Liver (tissue), 8 donors: ENCODE measurements at regions not wholly inside any gene's neighbourhood (a gene's known extent, or its start where the extent isn't known, plus 50 kb on each side); places are given as distances from the start of the nearest gene placed in this dataset.

Experiments used
- DNase-seq: peaks from one replicate; pipeline ENCODE4 v3.0.0-alpha.2; 2017; ENCODE audit warnings: low spot score
- H3K27ac ChIP-seq, 2 donors: one replicate each; pipeline ENCODE4 v1.7.0; 2013; ENCODE audit warnings: inconsistent platforms in 2 of 2, low read length in 2 of 2, control low read depth in 1 of 2, low read depth in 1 of 2, mild to moderate bottlenecking in 1 of 2
- H3K27me3 ChIP-seq, 4 donors: one replicate each; pipeline versions ENCODE4 v1.6.1 to v1.7.0; 2013; ENCODE audit warnings: low read length in 3 of 4, inconsistent platforms in 1 of 4, mild to moderate bottlenecking in 1 of 4, moderate library complexity in 1 of 4; ENCODE audit not compliant: control insufficient read depth in 4 of 4, insufficient read depth in 4 of 4
- H3K36me3 ChIP-seq, 4 donors: one replicate each; pipeline versions ENCODE4 v1.6.1 to v1.7.0; 2013; ENCODE audit warnings: low read length in 3 of 4, mild to moderate bottlenecking in 3 of 4, low read depth in 1 of 4, moderate library complexity in 1 of 4; ENCODE audit not compliant: control insufficient read depth in 4 of 4, insufficient read depth in 3 of 4
- H3K4me1 ChIP-seq, 4 donors: one replicate each; pipeline versions ENCODE4 v1.6.1 to v1.7.0; 2013; ENCODE audit warnings: low read length in 3 of 4, mild to moderate bottlenecking in 3 of 4, moderate library complexity in 1 of 4; ENCODE audit not compliant: control insufficient read depth in 4 of 4, insufficient read depth in 4 of 4
- H3K4me3 ChIP-seq, 3 donors: one replicate each; pipeline versions ENCODE4 v1.6.1 to v1.7.0; 2013; ENCODE audit warnings: low read length in 3 of 3, control low read depth in 1 of 3, low read depth in 1 of 3, mild to moderate bottlenecking in 1 of 3
- H3K9ac ChIP-seq, 2 donors: one replicate each; pipeline ENCODE4 v1.7.0; 2013; ENCODE audit warnings: low read length in 2 of 2, mild to moderate bottlenecking in 2 of 2, moderate library complexity in 2 of 2, control low read depth in 1 of 2, low read depth in 1 of 2
- H3K9me3 ChIP-seq, 4 donors: one replicate each; pipeline versions ENCODE4 v1.6.1 to v1.7.0; 2013; ENCODE audit warnings: low read length in 3 of 4; ENCODE audit not compliant: control insufficient read depth in 4 of 4
- EGR1 ChIP-seq, 2 donors: IDR thresholded peaks; 2 replicates each; pipeline ENCODE4 v1.6.1; 2016 to 2018; ENCODE audit warnings: antibody characterized with exemption in 2 of 2, low read depth in 2 of 2
- FOXA1 ChIP-seq: IDR thresholded peaks from 2 replicates; pipeline ENCODE4 v1.6.1; 2016; ENCODE audit warnings: antibody characterized with exemption
- FOXA2 ChIP-seq: IDR thresholded peaks from 2 replicates; pipeline ENCODE4 v1.6.1; 2016; ENCODE audit warnings: antibody characterized with exemption
- GABPA ChIP-seq, 2 donors: IDR thresholded peaks in 1 of 2; conservative IDR thresholded peaks in 1 of 2; 2 replicates each; pipeline ENCODE4 v1.6.1; 2016; ENCODE audit warnings: antibody characterized with exemption in 2 of 2, mild to moderate bottlenecking in 1 of 2, moderate library complexity in 1 of 2
- HNF4A ChIP-seq, 2 donors: conservative IDR thresholded peaks; 2 replicates each; pipeline ENCODE4 v1.6.1; 2016; ENCODE audit warnings: antibody characterized with exemption in 2 of 2, mild to moderate bottlenecking in 2 of 2
- HNF4G ChIP-seq: IDR thresholded peaks from 2 replicates; pipeline ENCODE4 v1.6.1; 2016; ENCODE audit warnings: antibody characterized with exemption
- JUND ChIP-seq, 2 donors: IDR thresholded peaks; 2 replicates each; pipeline ENCODE4 v1.6.1; 2016; ENCODE audit warnings: antibody characterized with exemption in 2 of 2
- NR2F2 ChIP-seq: IDR thresholded peaks from 2 replicates; pipeline ENCODE4 v1.6.1; 2016; ENCODE audit warnings: antibody characterized with exemption
- RAD21 ChIP-seq, 2 donors: IDR thresholded peaks; 2 replicates each; pipeline ENCODE4 v1.6.1; 2016; ENCODE audit warnings: antibody characterized with exemption in 2 of 2, mild to moderate bottlenecking in 2 of 2
- RXRA ChIP-seq, 2 donors: IDR thresholded peaks; 2 replicates each; pipeline ENCODE4 v1.6.1; 2017 to 2018; ENCODE audit warnings: antibody characterized with exemption in 2 of 2, mild to moderate bottlenecking in 1 of 2
- SP1 ChIP-seq: IDR thresholded peaks from 2 replicates; pipeline ENCODE4 v1.6.1; 2018; ENCODE audit warnings: antibody characterized with exemption, mild to moderate bottlenecking
- TAF1 ChIP-seq: conservative IDR thresholded peaks from 2 replicates; pipeline ENCODE4 v1.6.1; 2016; ENCODE audit warnings: antibody characterized with exemption, mild to moderate bottlenecking
- YY1 ChIP-seq: IDR thresholded peaks from 2 replicates; pipeline ENCODE4 v1.6.1; 2016; ENCODE audit warnings: antibody characterized with exemption, mild to moderate bottlenecking
- WGBS: extraction: QIAGEN DNeasy Blood & Tissue Kit; methylation state at CpG from one replicate; pipeline ENCODE4 v1.1.7; 2013; 5-methylcytosine and 5-hydroxymethylcytosine counted together
- TF ChIP-seq, protein P1 (sequence below): IDR thresholded peaks from 2 replicates; pipeline ENCODE4 v1.6.1; 2016; ENCODE audit warnings: antibody characterized with exemption
- TF ChIP-seq, protein P2 (sequence below): IDR thresholded peaks from 2 replicates; pipeline ENCODE4 v1.6.1; 2016; ENCODE audit warnings: antibody characterized with exemption, mild to moderate bottlenecking
- TF ChIP-seq, protein P3 (sequence below): fragments of 150-350 bp; IDR thresholded peaks from 2 replicates; pipeline ENCODE4 v1.5.1; 2017; ENCODE audit warnings: improper control_type of control experiment, low read depth, low read length; ENCODE audit not compliant: missing input control
- TF ChIP-seq, protein P4 (sequence below): IDR thresholded peaks from 2 replicates; pipeline ENCODE4 v1.6.1; 2016; ENCODE audit warnings: antibody characterized with exemption
- TF ChIP-seq, protein P5 (sequence below): IDR thresholded peaks from 2 replicates; pipeline ENCODE4 v1.6.1; 2016; ENCODE audit warnings: antibody characterized with exemption
- donor health status: healthy.
- donor health status: healthy.
- donor health status: healthy.
- donor health status: healthy.
- donor health status: healthy.

DNA sequence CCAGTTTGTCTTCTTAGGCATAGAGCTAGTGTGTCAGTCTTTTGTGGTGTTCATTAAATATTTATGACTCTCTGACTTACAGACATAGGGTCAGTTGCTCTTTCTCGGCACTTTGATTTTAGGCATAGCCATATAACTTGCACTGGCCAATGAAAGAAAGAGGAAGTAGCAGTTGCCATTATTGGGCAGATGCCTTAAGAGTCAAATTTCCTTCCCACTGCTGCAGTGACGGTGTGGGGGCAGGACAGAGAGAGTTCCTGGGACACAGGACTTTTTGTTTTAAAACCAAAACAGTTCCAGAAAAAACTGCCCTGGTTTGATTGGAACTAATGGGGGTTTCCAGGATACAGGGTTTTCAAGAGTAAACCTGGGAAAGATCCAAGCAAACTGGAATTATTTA is 60.2 kb upstream of the PHF14 start:
- H3K9ac ChIP-seq, result no peak overlapping the region
- no peak overlapping the region for H3K4me3 ChIP-seq
- no peak overlapping the region for H3K27ac ChIP-seq
- H3K9me3 ChIP-seq, result peaks cover 0 to 7% (median 5%) of the 10 kb centered on the region in 4 donors
- no peaks in the 10 kb centered on the region for H3K36me3 ChIP-seq
- no peaks in the 10 kb centered on the region for H3K27me3 ChIP-seq
- 80% methylated on average over 2 of the region's 2 CpGs for WGBS
- TF ChIP-seq, protein P1, sequence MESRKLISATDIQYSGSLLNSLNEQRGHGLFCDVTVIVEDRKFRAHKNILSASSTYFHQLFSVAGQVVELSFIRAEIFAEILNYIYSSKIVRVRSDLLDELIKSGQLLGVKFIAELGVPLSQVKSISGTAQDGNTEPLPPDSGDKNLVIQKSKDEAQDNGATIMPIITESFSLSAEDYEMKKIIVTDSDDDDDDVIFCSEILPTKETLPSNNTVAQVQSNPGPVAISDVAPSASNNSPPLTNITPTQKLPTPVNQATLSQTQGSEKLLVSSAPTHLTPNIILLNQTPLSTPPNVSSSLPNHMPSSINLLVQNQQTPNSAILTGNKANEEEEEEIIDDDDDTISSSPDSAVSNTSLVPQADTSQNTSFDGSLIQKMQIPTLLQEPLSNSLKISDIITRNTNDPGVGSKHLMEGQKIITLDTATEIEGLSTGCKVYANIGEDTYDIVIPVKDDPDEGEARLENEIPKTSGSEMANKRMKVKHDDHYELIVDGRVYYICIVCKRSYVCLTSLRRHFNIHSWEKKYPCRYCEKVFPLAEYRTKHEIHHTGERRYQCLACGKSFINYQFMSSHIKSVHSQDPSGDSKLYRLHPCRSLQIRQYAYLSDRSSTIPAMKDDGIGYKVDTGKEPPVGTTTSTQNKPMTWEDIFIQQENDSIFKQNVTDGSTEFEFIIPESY, result no peak
- TF ChIP-seq NR2F2 (no peak), JUND (IDR thresholded peaks at IDR 0.05) (no peak), RXRA (IDR thresholded peaks at IDR 0.05) (no peak), HNF4A (conservative IDR thresholded peaks at IDR 0.05) (no peak), RAD21 (IDR thresholded peaks at IDR 0.05) (no peak), EGR1 (IDR thresholded peaks at IDR 0.05; ENCODE audit: low read depth in 2 of 2) (no peak), TAF1 (no peak), HNF4G (no peak), FOXA2 (no peak), SP1 (no peak), GABPA (IDR thresholded peaks at IDR 0.05 in 1 of 2, conservative IDR thresholded peaks at IDR 0.05 in 1 of 2) (no peak), FOXA1 (no peak), YY1 (no peak)
- TF ChIP-seq, protein P2, sequence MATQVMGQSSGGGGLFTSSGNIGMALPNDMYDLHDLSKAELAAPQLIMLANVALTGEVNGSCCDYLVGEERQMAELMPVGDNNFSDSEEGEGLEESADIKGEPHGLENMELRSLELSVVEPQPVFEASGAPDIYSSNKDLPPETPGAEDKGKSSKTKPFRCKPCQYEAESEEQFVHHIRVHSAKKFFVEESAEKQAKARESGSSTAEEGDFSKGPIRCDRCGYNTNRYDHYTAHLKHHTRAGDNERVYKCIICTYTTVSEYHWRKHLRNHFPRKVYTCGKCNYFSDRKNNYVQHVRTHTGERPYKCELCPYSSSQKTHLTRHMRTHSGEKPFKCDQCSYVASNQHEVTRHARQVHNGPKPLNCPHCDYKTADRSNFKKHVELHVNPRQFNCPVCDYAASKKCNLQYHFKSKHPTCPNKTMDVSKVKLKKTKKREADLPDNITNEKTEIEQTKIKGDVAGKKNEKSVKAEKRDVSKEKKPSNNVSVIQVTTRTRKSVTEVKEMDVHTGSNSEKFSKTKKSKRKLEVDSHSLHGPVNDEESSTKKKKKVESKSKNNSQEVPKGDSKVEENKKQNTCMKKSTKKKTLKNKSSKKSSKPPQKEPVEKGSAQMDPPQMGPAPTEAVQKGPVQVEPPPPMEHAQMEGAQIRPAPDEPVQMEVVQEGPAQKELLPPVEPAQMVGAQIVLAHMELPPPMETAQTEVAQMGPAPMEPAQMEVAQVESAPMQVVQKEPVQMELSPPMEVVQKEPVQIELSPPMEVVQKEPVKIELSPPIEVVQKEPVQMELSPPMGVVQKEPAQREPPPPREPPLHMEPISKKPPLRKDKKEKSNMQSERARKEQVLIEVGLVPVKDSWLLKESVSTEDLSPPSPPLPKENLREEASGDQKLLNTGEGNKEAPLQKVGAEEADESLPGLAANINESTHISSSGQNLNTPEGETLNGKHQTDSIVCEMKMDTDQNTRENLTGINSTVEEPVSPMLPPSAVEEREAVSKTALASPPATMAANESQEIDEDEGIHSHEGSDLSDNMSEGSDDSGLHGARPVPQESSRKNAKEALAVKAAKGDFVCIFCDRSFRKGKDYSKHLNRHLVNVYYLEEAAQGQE, result no peak
- TF ChIP-seq, protein P3, sequence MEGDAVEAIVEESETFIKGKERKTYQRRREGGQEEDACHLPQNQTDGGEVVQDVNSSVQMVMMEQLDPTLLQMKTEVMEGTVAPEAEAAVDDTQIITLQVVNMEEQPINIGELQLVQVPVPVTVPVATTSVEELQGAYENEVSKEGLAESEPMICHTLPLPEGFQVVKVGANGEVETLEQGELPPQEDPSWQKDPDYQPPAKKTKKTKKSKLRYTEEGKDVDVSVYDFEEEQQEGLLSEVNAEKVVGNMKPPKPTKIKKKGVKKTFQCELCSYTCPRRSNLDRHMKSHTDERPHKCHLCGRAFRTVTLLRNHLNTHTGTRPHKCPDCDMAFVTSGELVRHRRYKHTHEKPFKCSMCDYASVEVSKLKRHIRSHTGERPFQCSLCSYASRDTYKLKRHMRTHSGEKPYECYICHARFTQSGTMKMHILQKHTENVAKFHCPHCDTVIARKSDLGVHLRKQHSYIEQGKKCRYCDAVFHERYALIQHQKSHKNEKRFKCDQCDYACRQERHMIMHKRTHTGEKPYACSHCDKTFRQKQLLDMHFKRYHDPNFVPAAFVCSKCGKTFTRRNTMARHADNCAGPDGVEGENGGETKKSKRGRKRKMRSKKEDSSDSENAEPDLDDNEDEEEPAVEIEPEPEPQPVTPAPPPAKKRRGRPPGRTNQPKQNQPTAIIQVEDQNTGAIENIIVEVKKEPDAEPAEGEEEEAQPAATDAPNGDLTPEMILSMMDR, result no peak
- TF ChIP-seq, protein P4, sequence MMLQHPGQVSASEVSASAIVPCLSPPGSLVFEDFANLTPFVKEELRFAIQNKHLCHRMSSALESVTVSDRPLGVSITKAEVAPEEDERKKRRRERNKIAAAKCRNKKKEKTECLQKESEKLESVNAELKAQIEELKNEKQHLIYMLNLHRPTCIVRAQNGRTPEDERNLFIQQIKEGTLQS, result no peak
- TF ChIP-seq, protein P5, sequence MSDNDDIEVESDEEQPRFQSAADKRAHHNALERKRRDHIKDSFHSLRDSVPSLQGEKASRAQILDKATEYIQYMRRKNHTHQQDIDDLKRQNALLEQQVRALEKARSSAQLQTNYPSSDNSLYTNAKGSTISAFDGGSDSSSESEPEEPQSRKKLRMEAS, result no peak
- DNase-seq, result no peak
- H3K4me1 ChIP-seq, result no peaks in the 10 kb centered on the region
